ENCODE measurements at regions not wholly inside any gene's neighbourhood (a gene's known extent, or its start where the extent isn't known, plus 50 kb on each side); places are given as distances from the start of the nearest gene placed in this dataset.
A peak's percentile ranks its signal among the peaks of the same experiment; 100 is the strongest.

GRCh38 chr13:40063703-40064102, 408.2 kb downstream of the COG6 start:
- Mint-ChIP-seq H3K4me3 (no peak overlapping the region), H3K9me3 (no peaks in the 10 kb centered on the region), H3K36me3 (ENCODE audit: low read depth) (no peaks in the 10 kb centered on the region), H3K27ac (no peak overlapping the region), H3K4me1 (ENCODE audit: low read depth) (peaks cover 36% of the 10 kb centered on the region), H3K27me3 (no peaks in the 10 kb centered on the region)
- Histone ChIP-seq H3K4me1 (ENCODE audit: insufficient read depth, low read length) (no peaks in the 10 kb centered on the region), H3K36me3 (ENCODE audit: insufficient read depth, low read length) (no peaks in the 10 kb centered on the region), H3K9me3 (ENCODE audit: control insufficient read depth in 1 of 2, insufficient read depth in 1 of 2, low read length in 2 of 2) (no peaks in the 10 kb centered on the region), H3K27me3 (ENCODE audit: control insufficient read depth in 1 of 2, insufficient read depth in 2 of 2, low read length in 2 of 2) (no peaks in the 10 kb centered on the region), H3K27ac (ENCODE audit: low read depth in 1 of 2, low read length in 2 of 2) (no peak overlapping the region), H3K4me3 (ENCODE audit: low read length) (no peak overlapping the region)
- POLR2A ChIA-PET, result no interaction called here
- TF ChIP-seq CTCF (IDR thresholded peaks at IDR 0.05), result no peak
- CTCF ChIA-PET, result interaction anchor here (1.9 kb wide), 1 partner anchor 121 kb away, joined by 4 read pairs; no protein-coding TSS in a partner anchor
- no peak for ATAC-seq (ENCODE audit: poor library complexity)
- intact Hi-C loops (cut with DNase I, micrococcal nuclease), result no loop called here
- DNase-seq, result no peak

- H3K4me1 ChIP-seq (ENCODE audit: insufficient read depth, low read length), result peaks cover 5% of the 10 kb centered on the region
- H3K27me3 ChIP-seq (ENCODE audit: control insufficient read depth in 1 of 2, insufficient read depth in 2 of 2, low read length in 2 of 2), result no peaks in the 10 kb centered on the region
- H3K9me3 ChIP-seq (ENCODE audit: control insufficient read depth in 1 of 2, insufficient read depth in 1 of 2, low read length in 2 of 2), result no peaks in the 10 kb centered on the region
- no peak overlapping the region for H3K4me3 ChIP-seq (ENCODE audit: low read length)
- ATAC-seq (ENCODE audit: poor library complexity) (no peak), DNase-seq (no peak)
- TF ChIP-seq CTCF (IDR thresholded peaks at IDR 0.05), result no peak
- Mint-ChIP-seq H3K36me3 (ENCODE audit: low read depth) (no peaks in the 10 kb centered on the region), H3K27me3 (no peaks in the 10 kb centered on the region), H3K4me1 (ENCODE audit: low read depth) (peaks cover 37% of the 10 kb centered on the region), H3K27ac (no peak overlapping the region), H3K4me3 (no peak overlapping the region), H3K9me3 (no peaks in the 10 kb centered on the region)
- intact Hi-C loops (cut with DNase I, micrococcal nuclease), result loop anchor here (5.0 kb wide), 4 partner anchors 122 to 603 kb away; partner anchors contain the start of gene FOXO1 (in 1 of the 2)
- H3K27ac ChIP-seq (ENCODE audit: low read depth in 1 of 2, low read length in 2 of 2), result no peak overlapping the region
- POLR2A ChIA-PET, result no interaction called here
- no peaks in the 10 kb centered on the region for H3K36me3 ChIP-seq (ENCODE audit: insufficient read depth, low read length)
- CTCF ChIA-PET, result interaction anchor here (0.5 to 1.9 kb wide), 2 partner anchors 122 to 258 kb away, joined by 3 to 4 read pairs; no protein-coding TSS in a partner anchor
Observed at GRCh38 chr13:40064154-40065097, 409.0 kb downstream of the COG6 start.

- POLR2A ChIA-PET, result interaction anchor here (0.5 to 2.2 kb wide), 12 partner anchors 16 to 613 kb away, joined by 3 to 15 read pairs (median 4); partner anchors contain the start of gene FOXO1
- H3K36me3 Mint-ChIP-seq (ENCODE audit: low read depth), result no peaks in the 10 kb centered on the region
Observed at GRCh38 chr13:40069173-40070044, 413.9 kb downstream of the COG6 start.

More at GRCh38 chr13:40069173-40070044, 413.9 kb downstream of the COG6 start:
- peak overlapping the region; percentile 46 for H3K4me3 Mint-ChIP-seq
- H3K27ac Mint-ChIP-seq, result peak overlapping the region; percentile 8
- DNase-seq (peak; percentile 54 to 86 (median 67)), ATAC-seq (ENCODE audit: poor library complexity) (peak; percentile 92)
- no peaks in the 10 kb centered on the region for H3K36me3 ChIP-seq (ENCODE audit: insufficient read depth, low read length)
- peaks cover 15% of the 10 kb centered on the region for H3K4me1 ChIP-seq (ENCODE audit: insufficient read depth, low read length)
- H3K27me3 Mint-ChIP-seq, result no peaks in the 10 kb centered on the region
- H3K9me3 ChIP-seq (ENCODE audit: control insufficient read depth in 1 of 2, insufficient read depth in 1 of 2, low read length in 2 of 2), result no peaks in the 10 kb centered on the region
- TF ChIP-seq CTCF (IDR thresholded peaks at IDR 0.05), result peak; percentile 91
- intact Hi-C loops (cut with DNase I, micrococcal nuclease), result loop anchor here (1.0 to 5.0 kb wide), 8 partner anchors 118 to 614 kb away; partner anchors contain the start of gene FOXO1 (in 1 of the 2)
- no peaks in the 10 kb centered on the region for H3K9me3 Mint-ChIP-seq
- peaks cover 38% of the 10 kb centered on the region for H3K4me1 Mint-ChIP-seq (ENCODE audit: low read depth)
- H3K27ac ChIP-seq (ENCODE audit: low read depth in 1 of 2, low read length in 2 of 2), result no peak overlapping the region
- CTCF ChIA-PET, result interaction anchor here (0.6 to 2.0 kb wide), 20 partner anchors 9 to 744 kb away, joined by 3 to 22 read pairs (median 4); no protein-coding TSS in a partner anchor
- no peak overlapping the region for H3K4me3 ChIP-seq (ENCODE audit: low read length)
- no peaks in the 10 kb centered on the region for H3K27me3 ChIP-seq (ENCODE audit: control insufficient read depth in 1 of 2, insufficient read depth in 2 of 2, low read length in 2 of 2)
